ENCODE measurements at regions not wholly inside any gene's neighbourhood (a gene's known extent, or its start where the extent isn't known, plus 50 kb on each side); places are given as distances from the start of the nearest gene placed in this dataset.

DNA sequence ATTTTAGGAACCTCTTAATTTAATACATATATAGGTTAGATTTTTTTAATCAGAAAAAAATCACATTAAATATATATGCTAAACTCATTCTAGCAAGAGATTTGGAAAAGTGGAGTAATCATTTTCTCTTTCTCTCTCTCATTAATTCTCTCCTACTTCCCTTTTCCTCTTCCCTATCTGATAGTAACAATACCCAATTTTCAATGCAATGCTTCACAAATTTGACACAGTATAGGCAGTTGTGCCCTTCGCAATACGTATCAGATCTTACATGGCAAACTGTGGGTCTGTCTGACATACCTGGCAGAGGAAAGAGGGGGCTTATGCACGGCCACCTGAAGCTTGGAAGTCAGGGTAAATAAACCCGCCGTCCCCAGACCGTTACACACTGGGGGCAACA is 444.3 kb downstream of the NBAS start:
- no peak overlapping the region for H3K4me3 ChIP-seq (ENCODE audit: low read depth, low read length)
- no peak for DNase-seq (ENCODE audit: low read depth)
- TF ChIP-seq, protein P1, sequence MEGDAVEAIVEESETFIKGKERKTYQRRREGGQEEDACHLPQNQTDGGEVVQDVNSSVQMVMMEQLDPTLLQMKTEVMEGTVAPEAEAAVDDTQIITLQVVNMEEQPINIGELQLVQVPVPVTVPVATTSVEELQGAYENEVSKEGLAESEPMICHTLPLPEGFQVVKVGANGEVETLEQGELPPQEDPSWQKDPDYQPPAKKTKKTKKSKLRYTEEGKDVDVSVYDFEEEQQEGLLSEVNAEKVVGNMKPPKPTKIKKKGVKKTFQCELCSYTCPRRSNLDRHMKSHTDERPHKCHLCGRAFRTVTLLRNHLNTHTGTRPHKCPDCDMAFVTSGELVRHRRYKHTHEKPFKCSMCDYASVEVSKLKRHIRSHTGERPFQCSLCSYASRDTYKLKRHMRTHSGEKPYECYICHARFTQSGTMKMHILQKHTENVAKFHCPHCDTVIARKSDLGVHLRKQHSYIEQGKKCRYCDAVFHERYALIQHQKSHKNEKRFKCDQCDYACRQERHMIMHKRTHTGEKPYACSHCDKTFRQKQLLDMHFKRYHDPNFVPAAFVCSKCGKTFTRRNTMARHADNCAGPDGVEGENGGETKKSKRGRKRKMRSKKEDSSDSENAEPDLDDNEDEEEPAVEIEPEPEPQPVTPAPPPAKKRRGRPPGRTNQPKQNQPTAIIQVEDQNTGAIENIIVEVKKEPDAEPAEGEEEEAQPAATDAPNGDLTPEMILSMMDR (conservative IDR thresholded peaks at IDR 0.05; ENCODE audit: low read depth, low read length): no peak

Measured in epithelial cell of proximal tubule (primary cell).